ENCODE measurements at regions not wholly inside any gene's neighbourhood (a gene's known extent, or its start where the extent isn't known, plus 50 kb on each side); places are given as distances from the start of the nearest gene placed in this dataset.

DNA sequence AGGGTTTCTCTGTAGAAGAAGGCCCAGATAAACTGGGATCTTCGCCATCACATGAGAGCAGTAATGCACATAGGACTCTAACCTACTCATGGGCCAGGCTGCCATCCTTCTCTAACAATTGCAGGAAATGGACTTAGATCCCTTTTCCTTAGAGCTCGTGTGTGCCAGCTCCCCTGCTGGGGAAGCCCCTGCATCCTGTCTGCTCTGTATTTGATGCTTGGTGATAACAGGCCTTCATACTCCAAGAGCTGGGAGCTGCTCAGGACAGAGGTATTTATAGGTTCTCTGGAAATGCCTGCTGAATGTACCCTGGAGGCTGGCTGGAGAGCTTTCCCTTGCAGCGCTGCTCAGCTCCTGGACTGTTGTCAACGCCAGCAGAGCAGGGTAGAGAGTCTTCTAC, 249.6 kb downstream of the MTX2 start:
- ChIA-PET POLR2A (ENCODE audit: low non-redundant PET) (no interaction called here), CTCF (interaction anchor here (0.8 kb wide), 1 partner anchor 27 kb away, joined by 4 read pairs; no protein-coding TSS in a partner anchor)
- TF ChIP-seq, protein P1, sequence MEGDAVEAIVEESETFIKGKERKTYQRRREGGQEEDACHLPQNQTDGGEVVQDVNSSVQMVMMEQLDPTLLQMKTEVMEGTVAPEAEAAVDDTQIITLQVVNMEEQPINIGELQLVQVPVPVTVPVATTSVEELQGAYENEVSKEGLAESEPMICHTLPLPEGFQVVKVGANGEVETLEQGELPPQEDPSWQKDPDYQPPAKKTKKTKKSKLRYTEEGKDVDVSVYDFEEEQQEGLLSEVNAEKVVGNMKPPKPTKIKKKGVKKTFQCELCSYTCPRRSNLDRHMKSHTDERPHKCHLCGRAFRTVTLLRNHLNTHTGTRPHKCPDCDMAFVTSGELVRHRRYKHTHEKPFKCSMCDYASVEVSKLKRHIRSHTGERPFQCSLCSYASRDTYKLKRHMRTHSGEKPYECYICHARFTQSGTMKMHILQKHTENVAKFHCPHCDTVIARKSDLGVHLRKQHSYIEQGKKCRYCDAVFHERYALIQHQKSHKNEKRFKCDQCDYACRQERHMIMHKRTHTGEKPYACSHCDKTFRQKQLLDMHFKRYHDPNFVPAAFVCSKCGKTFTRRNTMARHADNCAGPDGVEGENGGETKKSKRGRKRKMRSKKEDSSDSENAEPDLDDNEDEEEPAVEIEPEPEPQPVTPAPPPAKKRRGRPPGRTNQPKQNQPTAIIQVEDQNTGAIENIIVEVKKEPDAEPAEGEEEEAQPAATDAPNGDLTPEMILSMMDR (conservative IDR thresholded peaks at IDR 0.05; ENCODE audit: low read depth) = no peak
- no peak for DNase-seq (ENCODE audit: low spot score)
- no peak overlapping the region for H3K27ac ChIP-seq

DNA sequence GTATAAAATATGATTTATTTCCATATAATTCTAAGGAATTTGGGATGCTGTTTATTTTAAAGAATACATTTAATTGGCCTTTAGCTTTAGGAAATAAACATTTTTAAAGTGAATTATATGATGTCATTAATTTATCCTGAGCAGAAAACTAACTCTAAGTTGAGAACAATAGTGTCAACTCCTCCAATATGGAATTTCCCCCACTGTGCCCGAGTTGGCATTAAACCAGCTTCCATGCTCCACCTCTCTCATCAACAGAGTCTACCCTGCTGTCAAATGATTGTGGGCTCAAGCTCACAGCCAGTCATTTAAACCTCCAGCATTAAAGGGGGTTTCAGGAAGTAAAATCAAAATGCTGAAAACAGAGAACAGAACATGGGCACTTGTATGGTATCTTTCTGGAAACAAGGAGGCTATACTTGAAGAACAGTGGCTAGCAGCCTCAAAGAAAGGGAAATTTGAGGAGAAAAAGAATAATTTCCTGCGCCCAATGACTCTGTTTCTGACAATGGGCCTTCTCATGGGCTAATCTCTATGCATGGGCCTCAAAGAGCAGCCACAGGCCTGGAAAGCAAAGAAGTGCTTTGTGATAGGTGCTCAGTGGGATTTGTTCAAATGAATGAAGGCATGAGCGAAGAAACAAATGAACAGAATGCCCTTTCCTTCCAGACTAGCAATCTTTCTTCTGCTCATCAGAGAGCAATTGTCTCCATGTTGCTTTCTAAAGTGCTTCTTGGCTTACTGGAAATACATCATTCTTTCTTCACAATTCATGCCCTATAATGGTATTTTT, 252.8 kb downstream of the MTX2 start:
- POLR2A ChIA-PET (ENCODE audit: low non-redundant PET) = no interaction called here
- CTCF ChIA-PET = no interaction called here
- TF ChIP-seq, protein P1 (conservative IDR thresholded peaks at IDR 0.05; ENCODE audit: low read depth) = no peak
- DNase-seq (ENCODE audit: low spot score) = no peak
- H3K27ac ChIP-seq = no peak overlapping the region

DNA sequence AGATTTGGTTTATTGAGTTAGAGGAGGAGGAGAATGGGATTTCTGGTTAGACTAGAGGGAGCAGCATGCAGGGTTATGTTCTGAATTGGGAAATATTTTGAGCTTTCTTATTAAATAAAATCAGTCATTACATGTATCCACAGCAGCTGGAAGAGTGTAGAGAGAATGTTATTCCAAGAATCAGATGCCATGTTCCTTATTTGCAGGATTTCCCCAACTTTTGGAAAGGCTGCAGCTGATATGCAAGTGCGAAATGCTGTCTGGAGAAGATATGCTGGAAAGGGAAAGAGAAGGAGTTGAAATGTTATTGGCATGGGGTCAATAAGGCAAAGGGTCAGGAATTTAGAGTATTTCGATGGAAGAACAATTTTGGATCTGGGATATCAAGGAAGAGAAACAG, 255.8 kb downstream of the MTX2 start:
- ChIA-PET CTCF (no interaction called here), POLR2A (ENCODE audit: low non-redundant PET) (no interaction called here)
- no peak overlapping the region for H3K27ac ChIP-seq
- TF ChIP-seq, protein P1 (conservative IDR thresholded peaks at IDR 0.05; ENCODE audit: low read depth) = no peak
- no peak for DNase-seq (ENCODE audit: low spot score)

DNA sequence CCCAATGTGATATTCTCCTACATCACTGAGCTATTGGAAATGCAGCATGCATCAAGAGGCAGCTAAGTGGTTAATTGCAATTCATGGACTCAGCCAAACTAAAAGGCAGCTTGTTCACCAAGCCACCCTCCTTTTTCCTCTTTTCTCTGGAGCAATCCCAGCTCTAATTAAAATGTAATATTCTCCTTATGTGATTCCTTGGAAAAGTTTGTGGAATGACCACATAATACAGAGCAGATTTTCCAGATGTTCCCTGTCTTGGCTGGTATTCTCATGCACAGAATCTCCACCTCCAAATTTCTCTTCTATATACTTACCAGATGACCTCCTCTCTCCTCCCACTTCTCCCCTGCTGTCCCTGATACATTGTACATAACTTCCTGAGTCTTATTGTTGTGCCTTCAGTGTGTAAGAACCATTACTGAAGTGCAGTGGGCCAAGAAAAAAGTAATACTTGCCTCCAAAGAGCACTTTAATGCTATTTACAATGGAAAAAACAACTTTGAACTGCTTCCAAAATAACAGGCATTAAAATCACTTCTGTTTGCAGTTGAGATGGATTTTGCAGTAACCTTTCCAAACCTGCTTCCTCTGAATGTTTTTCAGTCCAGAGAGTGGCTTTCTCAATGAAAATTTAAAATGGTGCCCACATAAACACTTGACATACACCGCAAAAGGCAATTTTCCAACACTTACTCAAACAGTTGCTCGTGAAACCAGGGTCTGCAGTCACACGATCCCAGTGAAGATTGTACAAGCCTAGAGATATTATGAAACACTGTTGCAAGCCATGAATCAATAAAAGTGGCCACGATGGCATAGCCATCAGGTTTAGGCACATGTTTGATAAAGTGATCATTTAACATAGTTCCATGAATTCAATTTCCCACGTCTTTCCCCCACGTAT, 258.0 kb downstream of the MTX2 start:
- ChIA-PET POLR2A (ENCODE audit: low non-redundant PET) (no interaction called here), CTCF (interaction anchor here (0.9 kb wide), 1 partner anchor 111 kb away, joined by 4 read pairs; no protein-coding TSS in a partner anchor)
- H3K27ac ChIP-seq = no peak overlapping the region
- no peak for DNase-seq (ENCODE audit: low spot score)
- TF ChIP-seq, protein P1 (conservative IDR thresholded peaks at IDR 0.05; ENCODE audit: low read depth) = no peak

DNA sequence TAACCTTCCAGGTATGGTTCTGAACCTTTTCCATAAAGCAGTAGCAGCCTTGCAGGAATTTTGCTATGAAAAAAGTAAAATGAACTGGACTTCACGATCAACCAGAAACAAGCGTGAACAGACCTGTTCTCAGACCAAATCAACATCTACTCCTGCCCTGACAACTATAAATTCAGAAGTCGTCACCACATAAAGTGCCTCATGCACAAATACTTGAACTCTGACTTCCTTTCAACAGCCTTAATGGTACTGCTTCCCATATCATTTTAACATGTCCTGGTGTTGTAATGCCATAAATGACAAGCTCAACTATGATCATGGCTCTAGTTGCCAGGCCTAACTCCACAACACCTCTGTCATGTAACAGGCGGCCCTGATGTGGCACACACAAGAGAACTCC, 262.4 kb downstream of the MTX2 start:
- TF ChIP-seq, protein P1 (conservative IDR thresholded peaks at IDR 0.05; ENCODE audit: low read depth) = no peak
- ChIA-PET CTCF (no interaction called here), POLR2A (ENCODE audit: low non-redundant PET) (no interaction called here)
- DNase-seq (ENCODE audit: low spot score) = no peak
- H3K27ac ChIP-seq = no peak overlapping the region

DNA sequence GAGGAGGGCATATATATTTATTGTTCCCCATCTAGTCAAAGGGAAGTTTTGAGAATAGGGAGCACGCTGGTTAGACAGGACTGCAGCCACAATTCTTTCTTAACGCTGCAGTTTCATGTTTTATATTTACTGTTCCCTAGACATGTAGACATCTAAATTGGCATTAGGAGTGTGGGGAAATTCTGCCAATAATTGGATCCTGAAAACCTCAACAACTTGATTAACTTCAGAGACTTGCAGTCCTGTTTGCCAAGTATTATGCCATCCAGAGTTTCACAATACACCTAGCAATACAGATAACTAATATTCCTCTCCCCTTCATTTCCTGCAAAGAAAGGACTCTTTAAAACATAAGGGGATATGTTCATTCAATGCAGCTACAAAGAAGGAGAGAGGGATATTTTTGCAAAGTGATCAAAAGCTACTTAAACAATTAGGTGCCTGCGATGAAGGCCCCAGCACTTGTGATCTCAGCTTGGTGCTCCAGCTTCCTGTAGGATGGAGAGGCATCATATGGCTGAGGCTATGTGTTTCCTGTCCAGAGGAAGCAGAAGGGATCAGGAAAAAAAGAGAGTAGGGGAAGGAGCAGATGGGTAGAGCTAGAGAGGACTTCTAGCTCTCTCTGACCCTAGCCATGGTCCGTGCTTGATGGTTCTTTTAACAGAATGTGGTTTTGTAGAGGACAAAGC, 264.4 kb downstream of the MTX2 start:
- TF ChIP-seq, protein P1 (conservative IDR thresholded peaks at IDR 0.05; ENCODE audit: low read depth) = no peak
- ChIA-PET POLR2A (ENCODE audit: low non-redundant PET) (interaction anchor here (0.6 kb wide), 1 partner anchor 27 kb away, joined by 3 read pairs; no protein-coding TSS in a partner anchor), CTCF (interaction anchor here (0.6 to 1.8 kb wide), 5 partner anchors 20 to 397 kb away, joined by 3 to 8 read pairs (median 3); no protein-coding TSS in a partner anchor)
- peak overlapping the region; percentile 80; the same call in 1 of the 2 replicates for H3K27ac ChIP-seq
- no peak for DNase-seq (ENCODE audit: low spot score)

All from RWPE1 (cell line).